GM23338 (cell line): ENCODE measurements at regions not wholly inside any gene's neighbourhood (a gene's known extent, or its start where the extent isn't known, plus 50 kb on each side); places are given as distances from the start of the nearest gene placed in this dataset.

Experiments used
- ATAC-seq: fragments of 200-7000 bp; cut with Tn5 transposase; 3 replicates; pipeline ENCODE4 v1.9.1; 2020
- DNase-seq: peaks from one replicate; pipeline ENCODE4 v3.0.0-alpha.2; 2015; ENCODE audit warnings: low spot score
- H2AFZ ChIP-seq: fragments of 200-600 bp; sonication (generic); 2 replicates; pipeline ENCODE4 v1.8.0; 2016; ENCODE audit warnings: antibody characterized with exemption, mild to moderate bottlenecking, moderate library complexity
- H3F3A ChIP-seq: fragments of 200-600 bp; sonication (generic); replicated peaks from 2 replicates; pipeline ENCODE4 v1.8.0; 2017; ENCODE audit warnings: antibody characterized with exemption, mixed run types, low read depth
- H3K27ac ChIP-seq: fragments of 200-600 bp; sonication (generic); 2 replicates; pipeline ENCODE4 v1.6.1; 2016; ENCODE audit warnings: low read depth
- H3K27me3 ChIP-seq: fragments of 200-600 bp; sonication (generic); 2 replicates; pipeline ENCODE4 v1.8.0; 2016; ENCODE audit warnings: mild to moderate bottlenecking, mixed run types, moderate library complexity; ENCODE audit not compliant: insufficient read depth
- H3K36me3 ChIP-seq: fragments of 200-600 bp; sonication (generic); 2 replicates; pipeline ENCODE4 v1.8.0; 2016; ENCODE audit warnings: mild to moderate bottlenecking; ENCODE audit not compliant: insufficient read depth
- H3K4me1 ChIP-seq: fragments of 200-600 bp; sonication (generic); 2 replicates; pipeline ENCODE4 v1.8.0; 2016; ENCODE audit warnings: mild to moderate bottlenecking, moderate library complexity; ENCODE audit not compliant: insufficient read depth
- H3K4me2 ChIP-seq: fragments of 200-600 bp; sonication (generic); 2 replicates; pipeline ENCODE4 v1.7.1; 2017; ENCODE audit warnings: mixed run types
- H3K4me3 ChIP-seq: fragments of 200-600 bp; sonication (generic); 2 replicates; pipeline ENCODE4 v1.6.1; 2016; ENCODE audit warnings: mixed run types
- H3K79me2 ChIP-seq: fragments of 200-600 bp; sonication (generic); replicated peaks from 2 replicates; pipeline ENCODE4 v1.8.0; 2017; ENCODE audit warnings: mild to moderate bottlenecking; ENCODE audit not compliant: insufficient read depth
- H3K9me2 ChIP-seq: fragments of 200-600 bp; sonication (generic); 2 replicates; pipeline ENCODE4 v1.8.0; 2017; ENCODE audit not compliant: insufficient read depth
- H4K20me1 ChIP-seq: fragments of 200-600 bp; sonication (generic); replicated peaks from 2 replicates; pipeline ENCODE4 v1.8.0; 2017; ENCODE audit warnings: mild to moderate bottlenecking; ENCODE audit not compliant: insufficient read depth
- H3K27ac Mint-ChIP-seq: 2 replicates; pipeline ENCODE4 v1.8.0; 2020; ENCODE audit warnings: inconsistent platforms, mild to moderate bottlenecking, moderate library complexity, mixed read lengths
- H3K27me3 Mint-ChIP-seq: 3 replicates; pipeline ENCODE4 v1.8.0; 2022; ENCODE audit warnings: low read depth, mild to moderate bottlenecking, moderate library complexity, mixed read lengths, inconsistent platforms; ENCODE audit not compliant: insufficient read depth, poor library complexity
- H3K36me3 Mint-ChIP-seq: 3 replicates; pipeline ENCODE4 v1.8.0; 2021; ENCODE audit warnings: low read depth, mild to moderate bottlenecking, inconsistent platforms, moderate library complexity, mixed read lengths
- H3K4me1 Mint-ChIP-seq: 3 replicates; pipeline ENCODE4 v1.8.0; 2020; ENCODE audit warnings: mild to moderate bottlenecking, inconsistent platforms, mixed read lengths
- H3K4me3 Mint-ChIP-seq: 3 replicates; pipeline ENCODE4 v1.8.0; 2021; ENCODE audit warnings: moderate library complexity, mild to moderate bottlenecking, inconsistent platforms, mixed read lengths
- H3K9me3 Mint-ChIP-seq: 3 replicates; pipeline ENCODE4 v1.8.0; 2020; ENCODE audit warnings: moderate library complexity, mild to moderate bottlenecking, inconsistent platforms, mixed read lengths
- ETS1 ChIP-seq: IDR thresholded peaks from 2 replicates; pipeline ENCODE4 v1.6.1; 2016; ENCODE audit warnings: antibody characterized with exemption
- EZH2 ChIP-seq: fragments of 200-600 bp; sonication (generic); IDR thresholded peaks from one replicate; pipeline ENCODE4 v1.8.0; 2017; ENCODE audit warnings: antibody characterized with exemption, mild to moderate bottlenecking, low read depth; ENCODE audit not compliant: unreplicated experiment
- EZH2phosphoT487 ChIP-seq: fragments of 200-600 bp; sonication (generic); IDR thresholded peaks from one replicate; pipeline ENCODE4 v1.8.1; 2018; ENCODE audit warnings: antibody characterized with exemption; ENCODE audit not compliant: unreplicated experiment
- NANOG ChIP-seq: IDR thresholded peaks from 2 replicates; pipeline ENCODE4 v1.6.1; 2016; ENCODE audit warnings: antibody characterized with exemption, borderline replicate concordance
- POLR2AphosphoS5 ChIP-seq: IDR thresholded peaks from 2 replicates; pipeline ENCODE4 v1.6.1; 2016; ENCODE audit warnings: antibody characterized with exemption, low read depth
- REST ChIP-seq: IDR thresholded peaks from one replicate; pipeline ENCODE4 v1.6.1; 2018; ENCODE audit warnings: antibody characterized with exemption; ENCODE audit not compliant: unreplicated experiment
- ZNF114 ChIP-seq: fragments of 250-450 bp; sonication (Bioruptor Pico); IDR thresholded peaks from 2 replicates; pipeline ENCODE4 v1.5.0; 2020; ENCODE audit warnings: mild to moderate bottlenecking, moderate library complexity
- ZNF331 ChIP-seq: fragments of 250-450 bp; sonication (Bioruptor Pico); IDR thresholded peaks from 2 replicates; pipeline ENCODE4 v1.5.0; 2020; ENCODE audit warnings: low read depth, mild to moderate bottlenecking, moderate library complexity
- ZNF462 ChIP-seq: fragments of 250-450 bp; sonication (Bioruptor Pico); IDR thresholded peaks from 2 replicates; pipeline ENCODE4 v1.5.0; 2020; ENCODE audit warnings: mild to moderate bottlenecking, moderate library complexity

GRCh38 chr15:69524296-69524695 is 71.7 kb downstream of the RPLP1 start (continued):
- no peak for TF ChIP-seq ZNF462
- TF ChIP-seq POLR2AphosphoS5, result no peak
- no peak for TF ChIP-seq EZH2
- no peak for TF ChIP-seq ETS1
- TF ChIP-seq ZNF114 (CRISPR knock-in tag), result no peak
- TF ChIP-seq NANOG, result no peak
- no peak for TF ChIP-seq EZH2phosphoT487
- TF ChIP-seq ZNF331 (CRISPR knock-in tag), result no peak

- Histone ChIP-seq H3F3A (no peaks in the 10 kb centered on the region), H3K4me3 (no peak overlapping the region), H4K20me1 (no peaks in the 10 kb centered on the region), H3K36me3 (no peaks in the 10 kb centered on the region), H3K9me2 (no peaks in the 10 kb centered on the region), H3K27ac (no peak overlapping the region), H3K79me2 (no peaks in the 10 kb centered on the region), H3K27me3 (no peaks in the 10 kb centered on the region), H3K4me2 (no peak overlapping the region), H3K4me1 (0 out of 2 replicates have a peak, but pooled peaks cover 6% of the 10 kb centered on the region), H2AFZ (no peak overlapping the region)
- Mint-ChIP-seq H3K4me1 (peaks cover 14% of the 10 kb centered on the region), H3K4me3 (no peak overlapping the region), H3K27me3 (peaks cover 3% of the 10 kb centered on the region), H3K36me3 (no peaks in the 10 kb centered on the region), H3K27ac (no peak overlapping the region), H3K9me3 (no peaks in the 10 kb centered on the region; the same call in 2 of the 3 replicates)
- no peak for ATAC-seq
- no peak for DNase-seq
- no peak for TF ChIP-seq REST
Measured at GRCh38 chr15:69524814-69525213, 72.2 kb downstream of the RPLP1 start.
